Endodermal cell (in vitro differentiated cells): ENCODE measurements at regions not wholly inside any gene's neighbourhood (a gene's known extent, or its start where the extent isn't known, plus 50 kb on each side); places are given as distances from the start of the nearest gene placed in this dataset.

Experiments used
- DNase-seq: peaks from one replicate; pipeline ENCODE4 v3.0.0-alpha.2; 2017
- H3K27ac ChIP-seq: 2 replicates; pipeline ENCODE4 v1.5.1; 2013; ENCODE audit warnings: mild to moderate bottlenecking, low read depth, low read length, moderate library complexity
- H3K27me3 ChIP-seq: 2 replicates; pipeline ENCODE4 v1.6.1; 2013; ENCODE audit warnings: mild to moderate bottlenecking, low read length, moderate library complexity; ENCODE audit not compliant: insufficient read depth, control insufficient read depth, poor library complexity, severe bottlenecking
- H3K36me3 ChIP-seq: 2 replicates; pipeline ENCODE4 v1.7.0; 2013; ENCODE audit warnings: mild to moderate bottlenecking, low read length, moderate library complexity; ENCODE audit not compliant: control insufficient read depth, insufficient read depth
- H3K4me1 ChIP-seq: one replicate; pipeline ENCODE4 v1.7.0; 2013; ENCODE audit warnings: low read length; ENCODE audit not compliant: control insufficient read depth, insufficient read depth
- H3K4me3 ChIP-seq: 2 replicates; pipeline ENCODE4 v1.5.1; 2013; ENCODE audit warnings: mild to moderate bottlenecking, low read length, moderate library complexity
- H3K9ac ChIP-seq: 2 replicates; pipeline ENCODE4 v1.6.1; 2013; ENCODE audit warnings: mild to moderate bottlenecking, low read length, moderate library complexity; ENCODE audit not compliant: poor library complexity, severe bottlenecking; ENCODE audit errors: extremely low read depth
- H3K9me3 ChIP-seq: 2 replicates; pipeline ENCODE4 v1.6.1; 2013; ENCODE audit warnings: mild to moderate bottlenecking, low read length, moderate library complexity; ENCODE audit not compliant: control insufficient read depth
- H3K27ac Mint-ChIP-seq: 2 replicates; pipeline ENCODE4 v1.8.0; 2020; ENCODE audit warnings: mixed read lengths
- H3K27me3 Mint-ChIP-seq: 2 replicates; pipeline ENCODE4 v1.8.0; 2021; ENCODE audit warnings: mild to moderate bottlenecking, mixed read lengths; ENCODE audit not compliant: insufficient read depth
- H3K36me3 Mint-ChIP-seq: 2 replicates; pipeline ENCODE4 v1.8.0; 2020; ENCODE audit warnings: low read depth, mixed read lengths
- H3K4me1 Mint-ChIP-seq: 2 replicates; pipeline ENCODE4 v1.8.0; 2020; ENCODE audit warnings: mixed read lengths
- H3K4me3 Mint-ChIP-seq: 2 replicates; pipeline ENCODE4 v1.8.0; 2020; ENCODE audit warnings: mild to moderate bottlenecking, moderate library complexity, mixed read lengths
- H3K9me3 Mint-ChIP-seq: 2 replicates; pipeline ENCODE4 v1.8.0; 2020; ENCODE audit warnings: mild to moderate bottlenecking, mixed read lengths
- CTCF ChIP-seq: fragments of 200-600 bp; sonication (generic); conservative IDR thresholded peaks from 2 replicates; pipeline ENCODE4 v1.5.0; 2021; ENCODE audit warnings: antibody characterized with exemption, mild to moderate bottlenecking
- WGBS, 2 experiments: methylation state at CpG; one replicate each; pipeline versions ENCODE4 v1.1.5 to v1.1.7; 2013; ENCODE audit warnings: missing lambda C conversion rate in 2 of 2, mixed read lengths in 1 of 2; ENCODE audit not compliant: insufficient coverage in 1 of 2, insufficient read length in 1 of 2; 5-methylcytosine and 5-hydroxymethylcytosine counted together

- no peak overlapping the region for H3K4me3 Mint-ChIP-seq
- no peak for DNase-seq
- H3K27ac ChIP-seq = no peak overlapping the region
- no peaks in the 10 kb centered on the region for H3K9me3 ChIP-seq
- H3K4me1 Mint-ChIP-seq = peaks cover 34% of the 10 kb centered on the region
- peaks cover 3% of the 10 kb centered on the region for H3K9me3 Mint-ChIP-seq
- no peak overlapping the region for H3K4me3 ChIP-seq
- H3K9ac ChIP-seq = no peak overlapping the region
- no peaks in the 10 kb centered on the region for H3K27me3 ChIP-seq
- H3K27ac Mint-ChIP-seq = no peak overlapping the region
- H3K36me3 Mint-ChIP-seq = no peaks in the 10 kb centered on the region
- H3K27me3 Mint-ChIP-seq = peaks cover 5% of the 10 kb centered on the region
- WGBS, 2 experiments = 88 to 100% methylated on average over 3 to 4 of the region's 4 CpGs
- H3K4me1 ChIP-seq = no peaks in the 10 kb centered on the region
- H3K36me3 ChIP-seq = no peaks in the 10 kb centered on the region
- TF ChIP-seq CTCF = no peak
Observed at GRCh38 chr2:38218591-38218991, 142.6 kb upstream of the CYP1B1 start.

GRCh38 chr2:38217401-38218188, 141.6 kb upstream of the CYP1B1 start:
- no peak overlapping the region for H3K4me3 ChIP-seq
- H3K27me3 Mint-ChIP-seq = peaks cover 5% of the 10 kb centered on the region
- H3K9ac ChIP-seq = no peak overlapping the region
- no peak overlapping the region for H3K4me3 Mint-ChIP-seq
- H3K4me1 Mint-ChIP-seq = peaks cover 34% of the 10 kb centered on the region
- no peaks in the 10 kb centered on the region for H3K36me3 ChIP-seq
- H3K36me3 Mint-ChIP-seq = no peaks in the 10 kb centered on the region
- no peak for TF ChIP-seq CTCF
- no peak overlapping the region for H3K27ac Mint-ChIP-seq
- no peaks in the 10 kb centered on the region for H3K27me3 ChIP-seq
- WGBS, 2 experiments = 89 to 93% methylated on average over 4 to 6 of the region's 6 CpGs
- no peak overlapping the region for H3K27ac ChIP-seq
- DNase-seq = no peak
- no peaks in the 10 kb centered on the region for H3K4me1 ChIP-seq
- H3K9me3 ChIP-seq = no peaks in the 10 kb centered on the region
- H3K9me3 Mint-ChIP-seq = peaks cover 5% of the 10 kb centered on the region

- Mint-ChIP-seq H3K27me3 (peaks cover 5% of the 10 kb centered on the region), H3K4me3 (no peak overlapping the region), H3K36me3 (no peaks in the 10 kb centered on the region), H3K27ac (no peak overlapping the region), H3K9me3 (peaks cover 5% of the 10 kb centered on the region), H3K4me1 (peaks cover 34% of the 10 kb centered on the region)
- Histone ChIP-seq H3K9me3 (no peaks in the 10 kb centered on the region), H3K9ac (no peak overlapping the region), H3K36me3 (no peaks in the 10 kb centered on the region), H3K27ac (no peak overlapping the region), H3K27me3 (no peaks in the 10 kb centered on the region), H3K4me3 (no peak overlapping the region), H3K4me1 (no peaks in the 10 kb centered on the region)
- TF ChIP-seq CTCF = no peak
- no peak for DNase-seq
Observed at GRCh38 chr2:38216886-38217285, 140.9 kb upstream of the CYP1B1 start.
